ENCODE measurements at regions not wholly inside any gene's neighbourhood (a gene's known extent, or its start where the extent isn't known, plus 50 kb on each side); places are given as distances from the start of the nearest gene placed in this dataset.

- Histone ChIP-seq H2BK5ac (ENCODE audit: low read depth, low read length, poor library complexity, severe bottlenecking) (no peak overlapping the region), H2AFZ (replicated peaks; ENCODE audit: low read length, poor library complexity) (no peak overlapping the region), H3K27ac (ENCODE audit: insufficient read depth, low read length) (no peak overlapping the region), H4K8ac (ENCODE audit: low read depth in 2 of 2, low read length in 2 of 2) (no peak overlapping the region), H3K4me2 (ENCODE audit: low read depth, low read length) (no peak overlapping the region), H3K27me3 (ENCODE audit: control insufficient read depth, insufficient read depth, low read length) (no peaks in the 10 kb centered on the region), H4K20me1 (ENCODE audit: insufficient read depth, low read length) (no peaks in the 10 kb centered on the region), H3K18ac (ENCODE audit: low read depth, low read length) (no peak overlapping the region), H3K36me3 (ENCODE audit: control insufficient read depth, insufficient read depth, low read length) (no peaks in the 10 kb centered on the region), H3K9me1 (ENCODE audit: insufficient read depth, low read length) (no peaks in the 10 kb centered on the region), H2BK120ac (ENCODE audit: low read depth, low read length) (no peak overlapping the region), H4K5ac (ENCODE audit: low read depth, low read length) (no peak overlapping the region), H2BK20ac (ENCODE audit: low read depth, low read length) (no peak overlapping the region), H2AK9ac (replicated peaks; ENCODE audit: low read depth, low read length, poor library complexity) (no peak overlapping the region), H3K9me3 (ENCODE audit: control insufficient read depth, insufficient read depth, low read length) (peaks cover 28% of the 10 kb centered on the region), H3K4ac (ENCODE audit: low read depth, low read length) (no peak overlapping the region), H3K79me1 (ENCODE audit: low read depth in 1 of 2, low read length in 2 of 2) (no peaks in the 10 kb centered on the region), H3K56ac (ENCODE audit: extremely low read depth, insufficient read depth, low read length) (no peak overlapping the region), H3K9ac (ENCODE audit: low read depth, low read length) (no peak overlapping the region), H3K14ac (replicated peaks; ENCODE audit: low read depth, low read length) (no peak overlapping the region), H4K91ac (ENCODE audit: insufficient read depth, low read depth, low read length) (no peak overlapping the region), H2BK15ac (ENCODE audit: low read depth, low read length) (no peak overlapping the region), H3K4me3 (ENCODE audit: insufficient read depth, low read depth, low read length) (no peak overlapping the region), H2AK5ac (ENCODE audit: low read depth, low read length) (no peak overlapping the region), H3K23ac (ENCODE audit: low read depth, low read length) (no peak overlapping the region), H3K4me1 (ENCODE audit: control insufficient read depth, insufficient read depth, low read length) (no peaks in the 10 kb centered on the region)
- dilution Hi-C loops (cut with HindIII; ENCODE audit: low sequenced_read_pairs, unreplicated experiment) = no loop called here
- CTCF ChIA-PET = no interaction called here
- no TSS peak for BruUV-seq (replicated peaks)
- no peak for ATAC-seq (ENCODE audit: low read depth)
- POLR2A ChIA-PET (ENCODE audit: unreplicated experiment) = no interaction called here
- in situ Hi-C loops (cut with MboI; ENCODE audit: low sequenced_read_pairs) = no loop called here
- intact Hi-C loops (cut with micrococcal nuclease) = no loop called here
- DNase-seq = no peak
- TF ChIP-seq MAFK (IDR thresholded peaks at IDR 0.05; ENCODE audit: low read depth, low read length) (no peak), RAD21 (IDR thresholded peaks at IDR 0.05; ENCODE audit: low read length) (no peak), CHD1 (IDR thresholded peaks at IDR 0.05; ENCODE audit: low read depth, low read length) (no peak), MXI1 (IDR thresholded peaks at IDR 0.05; ENCODE audit: borderline replicate concordance, low read depth, low read length) (no peak), RFX5 (IDR thresholded peaks at IDR 0.05; ENCODE audit: low read depth, low read length) (no peak), CEBPB (IDR thresholded peaks at IDR 0.05; ENCODE audit: low read depth, low read length) (no peak), POLR2A (IDR thresholded peaks at IDR 0.05; ENCODE audit: low read depth, low read length) (no peak), RCOR1 (IDR thresholded peaks at IDR 0.05; ENCODE audit: insufficient replicate concordance, low read length) (no peak), SMC3 (IDR thresholded peaks at IDR 0.05; ENCODE audit: low read depth, low read length) (no peak), MAZ (IDR thresholded peaks at IDR 0.05; ENCODE audit: borderline replicate concordance, low read depth, low read length) (no peak), ELK1 (IDR thresholded peaks at IDR 0.05; ENCODE audit: borderline replicate concordance, low read depth, low read length) (no peak), FOS (IDR thresholded peaks at IDR 0.05; ENCODE audit: low read depth, low read length) (no peak), USF2 (IDR thresholded peaks at IDR 0.05; ENCODE audit: low read depth, low read length) (no peak), BHLHE40 (IDR thresholded peaks at IDR 0.05; ENCODE audit: low read depth, low read length) (no peak), NFE2L2 (IDR thresholded peaks at IDR 0.05; ENCODE audit: low read depth, low read length) (no peak)
- TF ChIP-seq, protein P1, sequence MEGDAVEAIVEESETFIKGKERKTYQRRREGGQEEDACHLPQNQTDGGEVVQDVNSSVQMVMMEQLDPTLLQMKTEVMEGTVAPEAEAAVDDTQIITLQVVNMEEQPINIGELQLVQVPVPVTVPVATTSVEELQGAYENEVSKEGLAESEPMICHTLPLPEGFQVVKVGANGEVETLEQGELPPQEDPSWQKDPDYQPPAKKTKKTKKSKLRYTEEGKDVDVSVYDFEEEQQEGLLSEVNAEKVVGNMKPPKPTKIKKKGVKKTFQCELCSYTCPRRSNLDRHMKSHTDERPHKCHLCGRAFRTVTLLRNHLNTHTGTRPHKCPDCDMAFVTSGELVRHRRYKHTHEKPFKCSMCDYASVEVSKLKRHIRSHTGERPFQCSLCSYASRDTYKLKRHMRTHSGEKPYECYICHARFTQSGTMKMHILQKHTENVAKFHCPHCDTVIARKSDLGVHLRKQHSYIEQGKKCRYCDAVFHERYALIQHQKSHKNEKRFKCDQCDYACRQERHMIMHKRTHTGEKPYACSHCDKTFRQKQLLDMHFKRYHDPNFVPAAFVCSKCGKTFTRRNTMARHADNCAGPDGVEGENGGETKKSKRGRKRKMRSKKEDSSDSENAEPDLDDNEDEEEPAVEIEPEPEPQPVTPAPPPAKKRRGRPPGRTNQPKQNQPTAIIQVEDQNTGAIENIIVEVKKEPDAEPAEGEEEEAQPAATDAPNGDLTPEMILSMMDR (conservative IDR thresholded peaks at IDR 0.05; ENCODE audit: low read depth, low read length) = no peak
- no CpG with 5 or more reads among the region's 2 CpGs for WGBS, 2 experiments (ENCODE audit: extremely low coverage in 2 of 2, insufficient read length in 1 of 2)
Observed at GRCh38 chr10:130618647-130619046, 482.5 kb downstream of the GLRX3 start.
